ENCODE measurements at regions not wholly inside any gene's neighbourhood (a gene's known extent, or its start where the extent isn't known, plus 50 kb on each side); places are given as distances from the start of the nearest gene placed in this dataset.

DNA sequence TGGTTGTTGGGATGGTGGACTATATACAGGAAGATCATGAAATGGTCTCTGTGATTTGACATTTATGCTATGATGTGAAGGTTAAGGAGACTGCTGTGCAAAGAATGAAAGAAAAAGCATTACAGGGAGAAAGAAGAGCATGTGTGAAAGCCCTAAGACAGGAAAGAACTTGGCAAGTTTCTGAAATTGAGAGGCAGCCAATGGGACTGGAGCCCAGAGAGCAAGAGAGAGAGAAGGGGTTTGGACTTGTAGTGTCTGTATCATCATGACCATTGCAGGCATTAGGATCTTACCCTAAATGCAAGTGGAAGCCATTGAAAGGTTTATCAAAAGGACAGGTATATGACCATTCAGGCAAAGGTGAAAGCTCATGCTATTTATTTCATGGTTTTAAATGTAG lies 147.1 kb downstream of the NAA11 start:
- TF ChIP-seq EGR1 (IDR thresholded peaks at IDR 0.05) (no peak), NFIC (IDR thresholded peaks at IDR 0.05) (no peak)

Data from Ishikawa (cell line).